HL-60 (cell line): ENCODE measurements at regions not wholly inside any gene's neighbourhood (a gene's known extent, or its start where the extent isn't known, plus 50 kb on each side); places are given as distances from the start of the nearest gene placed in this dataset.
"Not testable (repeated sequence)": the region's sequence is repeated elsewhere in the genome, so short reads cannot be mapped to it uniquely, and the experiment has no call there.

Experiments
- DNase-seq, 2 experiments: peaks; one replicate each; pipeline ENCODE4 v3.0.0-alpha.2; 2010 to 2020; ENCODE audit warnings: low read depth in 1 of 2, low spot score in 1 of 2
- H3K27ac ChIP-seq: fragments of 250-450 bp; sonication (Bioruptor Pico); replicated peaks from 2 replicates; pipeline ENCODE4 v1.5.1; 2020; ENCODE audit warnings: mild to moderate bottlenecking, moderate library complexity
- H3K27me3 ChIP-seq: fragments of 250-450 bp; sonication (Bioruptor Pico); 2 replicates; pipeline ENCODE4 v1.5.1; 2021; ENCODE audit warnings: mild to moderate bottlenecking, moderate library complexity; ENCODE audit not compliant: insufficient read depth, poor library complexity, severe bottlenecking
- H3K4me3 ChIP-seq: replicated peaks from 2 replicates; pipeline ENCODE4 v1.5.1; 2011; ENCODE audit warnings: mild to moderate bottlenecking, control low read depth, low read length; ENCODE audit not compliant: insufficient read depth
- CTCF ChIP-seq: IDR thresholded peaks from one replicate; pipeline ENCODE4 v1.5.1; 2011; ENCODE audit warnings: low read length, control low read depth, inconsistent platforms; ENCODE audit not compliant: insufficient read depth
- GABPA ChIP-seq: IDR thresholded peaks from 2 replicates; pipeline ENCODE4 v1.6.1; 2012; ENCODE audit warnings: low read depth
- POLR2AphosphoS5 ChIP-seq: IDR thresholded peaks from 2 replicates; pipeline ENCODE4 v1.6.1; 2012; ENCODE audit warnings: low read depth
- REST ChIP-seq: IDR thresholded peaks from 2 replicates; pipeline ENCODE4 v1.6.1; 2012; ENCODE audit warnings: low read depth; ENCODE audit not compliant: insufficient replicate concordance
- SPI1 ChIP-seq: IDR thresholded peaks from 2 replicates; pipeline ENCODE4 v1.6.1; 2012; ENCODE audit warnings: low read depth, mild to moderate bottlenecking, borderline replicate concordance

GRCh38 chr17:13888056-13888609 lies 181.2 kb upstream of the COX10 start:
- no peak overlapping the region for H3K27ac ChIP-seq
- no peak overlapping the region for H3K4me3 ChIP-seq
- no peak for DNase-seq
- TF ChIP-seq SPI1 (no peak), GABPA (no peak), POLR2AphosphoS5 (no peak), CTCF (no peak), REST (no peak)
- no peaks in the 10 kb centered on the region for H3K27me3 ChIP-seq

GRCh38 chr17:13908971-13909370 lies 160.3 kb upstream of the COX10 start:
- not testable (repeated sequence) for DNase-seq, H3K27me3 ChIP-seq, H3K27ac ChIP-seq, H3K4me3 ChIP-seq

- no peak for DNase-seq
- TF ChIP-seq GABPA = no peak
- Histone ChIP-seq H3K4me3 (no peak overlapping the region), H3K27me3 (no peaks in the 10 kb centered on the region), H3K27ac (no peak overlapping the region)
Measured at GRCh38 chr17:13909901-13910519, 159.3 kb upstream of the COX10 start.

GRCh38 chr17:13917634-13918033 lies 151.7 kb upstream of the COX10 start:
- Histone ChIP-seq H3K4me3 (no peak overlapping the region), H3K27ac (no peak overlapping the region), H3K27me3 (no peaks in the 10 kb centered on the region)
- DNase-seq = peak in 1 of 2 experiments; percentile 2
- TF ChIP-seq POLR2AphosphoS5 (no peak), SPI1 (peak; percentile 81)

GRCh38 chr17:13918247-13918646 lies 151.1 kb upstream of the COX10 start:
- Histone ChIP-seq H3K4me3 (no peak overlapping the region), H3K27ac (no peak overlapping the region), H3K27me3 (no peaks in the 10 kb centered on the region)
- no peak for DNase-seq
- TF ChIP-seq SPI1 (no peak), GABPA (no peak), CTCF (no peak), REST (no peak), POLR2AphosphoS5 (no peak)
